Calu3 (cell line): ENCODE measurements at regions not wholly inside any gene's neighbourhood (a gene's known extent, or its start where the extent isn't known, plus 50 kb on each side); places are given as distances from the start of the nearest gene placed in this dataset.

ENCODE experiments used
- BruUV-seq: library from RNA; stranded (reverse); fragments of 400-500 nt; replicated peaks from 2 replicates; lab custom pipeline; 2021; lab: Mats Ljungman, UMichigan
- CTCF ChIA-PET: fragments of 300-600 bp; sonication (Branson Sonifier 250); formaldehyde crosslinking; loops from one replicate; lab custom pipeline; 2022; ENCODE audit warnings: antibody characterized with exemption; lab: Charles Lee
- DNase-seq: peaks from one replicate; pipeline ENCODE4 v3.0.0; 2022
- H3K27ac Mint-ChIP-seq: one replicate; pipeline ENCODE4 v1.8.0; 2022; ENCODE audit warnings: mixed read lengths; ENCODE audit not compliant: unreplicated experiment
- H3K27me3 Mint-ChIP-seq: one replicate; pipeline ENCODE4 v1.8.0; 2022; ENCODE audit warnings: mixed read lengths; ENCODE audit not compliant: unreplicated experiment
- H3K36me3 Mint-ChIP-seq: one replicate; pipeline ENCODE4 v1.8.0; 2022; ENCODE audit warnings: mild to moderate bottlenecking, moderate library complexity, mixed read lengths; ENCODE audit not compliant: insufficient read depth, unreplicated experiment
- H3K4me1 Mint-ChIP-seq: one replicate; pipeline ENCODE4 v1.8.0; 2022; ENCODE audit warnings: mild to moderate bottlenecking, low read depth, mixed read lengths; ENCODE audit not compliant: unreplicated experiment
- H3K4me3 Mint-ChIP-seq: one replicate; pipeline ENCODE4 v1.8.0; 2022; ENCODE audit warnings: mild to moderate bottlenecking, low read depth, moderate library complexity, mixed read lengths; ENCODE audit not compliant: unreplicated experiment
- H3K9me3 Mint-ChIP-seq: one replicate; pipeline ENCODE4 v1.8.0; 2022; ENCODE audit warnings: low read depth, mixed read lengths; ENCODE audit not compliant: unreplicated experiment
- intact Hi-C: fragments of 100-400 bp; cut with micrococcal nuclease; formaldehyde crosslinking; loops from one replicate; pipeline ENCODE4 v1.10.0; 2022; ENCODE audit not compliant: unreplicated experiment
- TF ChIP-seq, protein P1 (sequence below): fragments of 200-600 bp; IDR thresholded peaks from one replicate; pipeline ENCODE4 v1.8.0; 2022; ENCODE audit warnings: antibody characterized with exemption; ENCODE audit not compliant: unreplicated experiment

DNA sequence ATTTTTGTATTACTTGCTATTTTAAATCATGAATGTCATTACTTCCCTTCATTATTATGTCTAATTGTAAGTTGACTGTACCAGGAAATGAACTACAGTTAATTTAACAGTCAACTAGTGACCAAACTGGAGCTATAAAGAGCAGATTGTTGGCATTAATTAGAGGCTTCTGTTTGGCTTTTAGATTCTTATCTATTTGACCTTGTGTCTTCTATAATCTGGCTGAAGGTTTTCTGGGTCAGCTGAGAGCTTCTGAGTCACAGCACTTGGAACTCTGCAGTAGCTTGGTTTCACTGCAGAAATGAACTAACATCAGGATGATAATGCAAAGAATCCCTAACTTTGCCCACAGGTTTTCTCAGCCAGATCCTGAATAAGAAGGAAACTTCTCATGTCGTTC, 169.2 kb upstream of the LEF1 start:
- Mint-ChIP-seq H3K27me3 (no peaks in the 10 kb centered on the region), H3K4me3 (no peak overlapping the region), H3K36me3 (no peaks in the 10 kb centered on the region), H3K27ac (no peak overlapping the region), H3K9me3 (no peaks in the 10 kb centered on the region), H3K4me1 (no peaks in the 10 kb centered on the region)
- intact Hi-C loops = no loop called here
- DNase-seq = no peak
- CTCF ChIA-PET = no interaction called here
- TF ChIP-seq, protein P1, sequence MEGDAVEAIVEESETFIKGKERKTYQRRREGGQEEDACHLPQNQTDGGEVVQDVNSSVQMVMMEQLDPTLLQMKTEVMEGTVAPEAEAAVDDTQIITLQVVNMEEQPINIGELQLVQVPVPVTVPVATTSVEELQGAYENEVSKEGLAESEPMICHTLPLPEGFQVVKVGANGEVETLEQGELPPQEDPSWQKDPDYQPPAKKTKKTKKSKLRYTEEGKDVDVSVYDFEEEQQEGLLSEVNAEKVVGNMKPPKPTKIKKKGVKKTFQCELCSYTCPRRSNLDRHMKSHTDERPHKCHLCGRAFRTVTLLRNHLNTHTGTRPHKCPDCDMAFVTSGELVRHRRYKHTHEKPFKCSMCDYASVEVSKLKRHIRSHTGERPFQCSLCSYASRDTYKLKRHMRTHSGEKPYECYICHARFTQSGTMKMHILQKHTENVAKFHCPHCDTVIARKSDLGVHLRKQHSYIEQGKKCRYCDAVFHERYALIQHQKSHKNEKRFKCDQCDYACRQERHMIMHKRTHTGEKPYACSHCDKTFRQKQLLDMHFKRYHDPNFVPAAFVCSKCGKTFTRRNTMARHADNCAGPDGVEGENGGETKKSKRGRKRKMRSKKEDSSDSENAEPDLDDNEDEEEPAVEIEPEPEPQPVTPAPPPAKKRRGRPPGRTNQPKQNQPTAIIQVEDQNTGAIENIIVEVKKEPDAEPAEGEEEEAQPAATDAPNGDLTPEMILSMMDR = no peak
- no TSS peak for BruUV-seq

DNA sequence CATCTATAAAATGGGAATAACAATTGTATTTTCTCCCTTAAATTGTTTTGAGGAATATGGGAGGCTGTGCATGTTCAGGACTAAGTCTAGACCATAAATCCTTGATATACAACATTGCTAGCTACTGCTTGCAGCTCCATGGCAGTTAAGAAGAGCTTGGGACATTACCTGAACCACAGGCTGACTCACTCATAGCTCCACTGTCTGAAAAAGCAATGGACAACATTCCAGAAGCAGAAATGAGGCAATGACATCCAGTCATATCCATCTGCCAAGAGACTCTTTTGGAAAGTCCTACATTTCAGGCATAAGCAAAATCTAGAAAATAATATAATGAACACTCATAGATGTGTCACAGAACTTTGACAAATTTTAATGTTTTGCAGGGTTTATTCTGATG, 167.3 kb upstream of the LEF1 start:
- no peak for DNase-seq

DNA sequence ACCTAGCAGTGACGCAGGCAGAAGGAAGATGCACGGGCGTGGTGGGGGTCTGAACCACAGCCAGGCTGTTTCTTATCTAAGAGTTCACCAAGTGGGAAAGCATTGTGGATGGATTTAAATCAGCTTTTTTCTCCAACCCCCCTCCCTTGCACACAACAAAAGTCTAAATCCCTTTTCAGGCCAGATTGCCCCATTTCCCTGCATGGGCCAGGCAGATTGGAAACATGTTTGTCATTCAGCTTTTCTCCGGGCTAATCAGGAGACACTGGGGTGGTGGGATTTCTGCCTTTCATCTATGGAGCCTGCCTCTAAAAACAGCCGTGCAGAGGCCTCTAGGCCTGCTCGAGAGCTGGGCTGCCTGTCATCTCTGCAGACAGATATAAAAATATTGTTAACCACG, 166.3 kb upstream of the LEF1 start:
- intact Hi-C loops = no loop called here
- CTCF ChIA-PET = no interaction called here
- TF ChIP-seq, protein P1 = no peak
- H3K27ac Mint-ChIP-seq = no peak overlapping the region
- no peaks in the 10 kb centered on the region for H3K27me3 Mint-ChIP-seq
- no peak for DNase-seq
- H3K9me3 Mint-ChIP-seq = no peaks in the 10 kb centered on the region
- BruUV-seq = no TSS peak
- no peaks in the 10 kb centered on the region for H3K36me3 Mint-ChIP-seq
- H3K4me1 Mint-ChIP-seq = no peaks in the 10 kb centered on the region
- H3K4me3 Mint-ChIP-seq = no peak overlapping the region

More for the DNA sequence above, 167.3 kb upstream of the LEF1 start:
- no peak overlapping the region for H3K4me3 Mint-ChIP-seq
- no peaks in the 10 kb centered on the region for H3K36me3 Mint-ChIP-seq
- intact Hi-C loops = no loop called here
- no peak overlapping the region for H3K27ac Mint-ChIP-seq
- CTCF ChIA-PET = no interaction called here
- TF ChIP-seq, protein P1 = no peak
- no peaks in the 10 kb centered on the region for H3K27me3 Mint-ChIP-seq
- no TSS peak for BruUV-seq
- H3K9me3 Mint-ChIP-seq = no peaks in the 10 kb centered on the region
- H3K4me1 Mint-ChIP-seq = no peaks in the 10 kb centered on the region

DNA sequence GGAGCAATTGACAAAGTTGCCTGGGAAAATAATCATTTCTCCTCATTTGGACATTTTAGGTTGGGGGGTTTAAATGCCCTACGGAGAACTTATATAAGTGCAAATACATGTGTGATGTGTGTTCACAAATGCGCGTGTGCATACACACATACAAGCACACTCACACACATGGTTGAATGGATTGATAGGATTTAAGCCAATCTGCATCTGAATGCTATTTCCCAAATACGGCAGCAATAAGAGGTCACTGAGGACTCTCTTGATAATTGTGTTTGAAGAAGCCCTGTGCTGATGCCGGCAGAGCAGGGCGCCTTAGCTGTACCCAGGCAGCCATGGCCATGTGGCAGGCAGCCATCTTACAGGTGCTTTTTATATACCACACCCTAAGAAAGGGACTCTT, 165.3 kb upstream of the LEF1 start:
- Mint-ChIP-seq H3K4me1 (no peaks in the 10 kb centered on the region), H3K27ac (no peak overlapping the region), H3K27me3 (peaks cover 5% of the 10 kb centered on the region), H3K9me3 (no peaks in the 10 kb centered on the region), H3K4me3 (no peak overlapping the region), H3K36me3 (no peaks in the 10 kb centered on the region)
- no TSS peak for BruUV-seq
- no peak for DNase-seq
- CTCF ChIA-PET = no interaction called here
- TF ChIP-seq, protein P1 = no peak
- intact Hi-C loops = no loop called here
